T-cell (primary cell): ENCODE measurements at regions not wholly inside any gene's neighbourhood (a gene's known extent, or its start where the extent isn't known, plus 50 kb on each side); places are given as distances from the start of the nearest gene placed in this dataset.

Experiments
- ATAC-seq, 4 experiments: fragments of 200-7000 bp in 3 of 4; fragments of 150-1000 bp in 1 of 4; cut with Tn5 transposase; replicated peaks in 1 of 4; 1 replicate in 3 of 4; 2 replicates in 1 of 4; pipeline ENCODE4 v1.10.0; 2021; ENCODE audit warnings: moderate library complexity in 3 of 4, mild to moderate bottlenecking in 2 of 4, moderate number of reproducible peaks in 1 of 4
- CTCF ChIA-PET, 2 donors: fragments of 300-600 bp; sonication (Branson Sonifier 250); formaldehyde crosslinking; loops; one replicate each; lab custom pipeline; 2022; ENCODE audit warnings: antibody characterized with exemption in 2 of 2; lab: Charles Lee
- POLR2A ChIA-PET, 2 donors: fragments of 300-600 bp; sonication (Branson Sonifier 250); formaldehyde crosslinking; loops; one replicate each; lab custom pipeline; 2022; ENCODE audit warnings: antibody characterized with exemption in 2 of 2; lab: Charles Lee
- DNase-seq, 35 experiments: peaks; one replicate each; pipeline versions ENCODE4 v3.0.0 to v3.0.0-alpha.2; 2013 to 2023
- H3K27ac ChIP-seq: one replicate; pipeline ENCODE4 v1.5.1; 2013; ENCODE audit warnings: low read length
- H3K27me3 ChIP-seq, 2 experiments: replicated peaks in 1 of 2; 1 replicate in 1 of 2; 2 replicates in 1 of 2; pipeline versions ENCODE4 v1.6.1 to v1.7.0; 2013; ENCODE audit warnings: low read length in 1 of 2, mixed read lengths in 1 of 2; ENCODE audit not compliant: control insufficient read depth in 2 of 2, insufficient read depth in 2 of 2; ENCODE audit errors: extremely low read depth in 1 of 2
- H3K36me3 ChIP-seq, 2 donors: 1 replicate in 1 of 2; 2 replicates in 1 of 2; pipeline versions ENCODE4 v1.6.1 to v1.7.0; 2013; ENCODE audit warnings: low read length in 1 of 2; ENCODE audit not compliant: control insufficient read depth in 2 of 2, insufficient read depth in 1 of 2; ENCODE audit errors: extremely low read depth in 1 of 2
- H3K4me1 ChIP-seq, 2 experiments: 1 replicate in 1 of 2; 2 replicates in 1 of 2; pipeline versions ENCODE4 v1.6.1 to v1.7.0; 2013; ENCODE audit warnings: low read length in 2 of 2, mixed read lengths in 1 of 2; ENCODE audit not compliant: insufficient read depth in 2 of 2, control insufficient read depth in 1 of 2; ENCODE audit errors: extremely low read depth in 1 of 2
- H3K4me3 ChIP-seq, 2 donors: 1 replicate in 1 of 2; 2 replicates in 1 of 2; pipeline versions ENCODE4 v1.5.1 to v1.7.0; 2013; ENCODE audit warnings: mild to moderate bottlenecking in 2 of 2, low read length in 1 of 2, moderate library complexity in 1 of 2; ENCODE audit not compliant: control insufficient read depth in 1 of 2; ENCODE audit errors: extremely low read depth in 1 of 2
- H3K9me3 ChIP-seq: 2 replicates; pipeline ENCODE4 v1.7.0; 2013
- H3K27ac Mint-ChIP-seq, 2 donors: one replicate each; pipeline ENCODE4 v1.8.0; 2020 to 2021; ENCODE audit warnings: mild to moderate bottlenecking in 2 of 2, mixed read lengths in 2 of 2
- H3K27me3 Mint-ChIP-seq, 2 donors: one replicate each; pipeline ENCODE4 v1.8.0; 2021 to 2022; ENCODE audit warnings: mixed read lengths in 2 of 2
- H3K36me3 Mint-ChIP-seq: one replicate; pipeline ENCODE4 v1.8.0; 2021; ENCODE audit warnings: mixed read lengths
- H3K4me1 Mint-ChIP-seq, 3 donors: one replicate each; pipeline ENCODE4 v1.8.0; 2020 to 2022; ENCODE audit warnings: mixed read lengths in 3 of 3, mild to moderate bottlenecking in 1 of 3
- H3K4me3 Mint-ChIP-seq, 3 donors: one replicate each; pipeline ENCODE4 v1.8.0; 2020 to 2022; ENCODE audit warnings: mild to moderate bottlenecking in 3 of 3, mixed read lengths in 3 of 3, moderate library complexity in 3 of 3
- H3K9me3 Mint-ChIP-seq, 3 donors: one replicate each; pipeline ENCODE4 v1.8.0; 2020 to 2022; ENCODE audit warnings: mixed read lengths in 3 of 3
- WGBS: methylation state at CpG from one replicate; pipeline ENCODE4 v1.1.5; 2013; ENCODE audit warnings: missing lambda C conversion rate; ENCODE audit not compliant: insufficient coverage; 5-methylcytosine and 5-hydroxymethylcytosine counted together

GRCh38 chr21:27447843-27448242 lies 481.0 kb upstream of the ADAMTS5 start:
- CTCF ChIA-PET: no interaction called here
- Histone ChIP-seq H3K27ac (no peak overlapping the region), H3K4me3 (no peak overlapping the region), H3K9me3 (no peaks in the 10 kb centered on the region), H3K27me3 (no peaks in the 10 kb centered on the region), H3K4me1 (no peaks in the 10 kb centered on the region), H3K36me3 (no peaks in the 10 kb centered on the region)
- H3K27ac Mint-ChIP-seq: no peak overlapping the region
- no peaks in the 10 kb centered on the region for H3K4me1 Mint-ChIP-seq
- 80% methylated on average over 1 of the region's 1 CpG for WGBS
- H3K36me3 Mint-ChIP-seq: no peaks in the 10 kb centered on the region
- H3K4me3 Mint-ChIP-seq: no peak overlapping the region
- ATAC-seq (no peak), DNase-seq (no peak)
- no peaks in the 10 kb centered on the region for H3K27me3 Mint-ChIP-seq
- H3K9me3 Mint-ChIP-seq: peaks cover 0 to 21% (median 12%) of the 10 kb centered on the region in 3 donors
- POLR2A ChIA-PET: interaction anchor here in 1 of 2 donors (0.7 kb wide), 1 partner anchor 35 kb away, joined by 3 read pairs; no protein-coding TSS in a partner anchor

GRCh38 chr21:27429710-27430341 lies 462.9 kb upstream of the ADAMTS5 start:
- ATAC-seq: no peak
- no peaks in the 10 kb centered on the region for H3K4me1 Mint-ChIP-seq
- Histone ChIP-seq H3K36me3 (no peaks in the 10 kb centered on the region), H3K9me3 (peaks cover 4% of the 10 kb centered on the region), H3K4me1 (no peaks in the 10 kb centered on the region), H3K27me3 (no peaks in the 10 kb centered on the region), H3K27ac (no peak overlapping the region), H3K4me3 (no peak overlapping the region)
- no peak overlapping the region for H3K27ac Mint-ChIP-seq
- no peak overlapping the region for H3K4me3 Mint-ChIP-seq
- H3K36me3 Mint-ChIP-seq: no peaks in the 10 kb centered on the region
- H3K9me3 Mint-ChIP-seq: peaks cover 4 to 15% (median 12%) of the 10 kb centered on the region in 3 donors
- 56% methylated on average over 1 of the region's 3 CpGs for WGBS
- no peaks in the 10 kb centered on the region for H3K27me3 Mint-ChIP-seq
- CTCF ChIA-PET: no interaction called here
- DNase-seq: no peak
- POLR2A ChIA-PET: no interaction called here

DNA sequence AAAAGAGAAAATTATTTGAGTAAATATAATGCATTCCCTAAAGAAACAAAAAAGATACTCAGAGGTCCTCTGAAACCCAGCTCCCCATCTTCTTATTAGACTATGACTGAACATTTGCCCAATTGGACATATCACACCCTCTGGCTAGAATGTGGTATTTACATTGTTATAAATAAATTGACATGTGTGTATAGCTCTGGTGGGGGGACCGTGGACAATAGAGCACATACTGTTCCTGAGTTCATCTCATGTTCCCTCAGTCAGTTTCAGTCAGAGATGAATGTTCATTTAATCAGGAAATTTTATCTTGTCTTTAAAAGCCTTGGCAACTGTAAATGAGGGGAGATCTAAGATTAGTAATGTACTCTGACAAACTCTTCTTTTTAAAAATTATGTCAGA lies 459.3 kb upstream of the ADAMTS5 start:
- Histone ChIP-seq H3K9me3 (peaks cover 4% of the 10 kb centered on the region), H3K4me1 (no peaks in the 10 kb centered on the region), H3K27me3 (no peaks in the 10 kb centered on the region), H3K36me3 (no peaks in the 10 kb centered on the region), H3K4me3 (no peak overlapping the region), H3K27ac (no peak overlapping the region)
- H3K9me3 Mint-ChIP-seq: peaks cover 10 to 14% (median 12%) of the 10 kb centered on the region in 3 donors
- ATAC-seq (no peak), DNase-seq (no peak)
- no CpG with 5 or more reads among the region's 1 CpG for WGBS
- no peaks in the 10 kb centered on the region for H3K27me3 Mint-ChIP-seq
- CTCF ChIA-PET: no interaction called here
- no peaks in the 10 kb centered on the region for H3K36me3 Mint-ChIP-seq
- POLR2A ChIA-PET: no interaction called here
- no peak overlapping the region for H3K4me3 Mint-ChIP-seq
- H3K27ac Mint-ChIP-seq: no peak overlapping the region
- no peaks in the 10 kb centered on the region for H3K4me1 Mint-ChIP-seq

- ATAC-seq (no peak), DNase-seq (no peak)
- Mint-ChIP-seq H3K27ac (no peak overlapping the region), H3K4me1 (no peaks in the 10 kb centered on the region), H3K27me3 (no peaks in the 10 kb centered on the region), H3K9me3 (peaks cover 6 to 8% (median 8%) of the 10 kb centered on the region in 3 donors), H3K4me3 (no peak overlapping the region), H3K36me3 (no peaks in the 10 kb centered on the region)
- Histone ChIP-seq H3K4me1 (no peaks in the 10 kb centered on the region), H3K4me3 (no peak overlapping the region), H3K36me3 (no peaks in the 10 kb centered on the region), H3K9me3 (peaks cover 4% of the 10 kb centered on the region), H3K27me3 (no peaks in the 10 kb centered on the region), H3K27ac (no peak overlapping the region)
- ChIA-PET CTCF (no interaction called here), POLR2A (no interaction called here)
- WGBS: 75% methylated on average over 1 of the region's 3 CpGs
These were observed 458.7 kb upstream of the ADAMTS5 start for GRCh38 chr21:27425574-27425973.

- Histone ChIP-seq H3K4me3 (no peak overlapping the region), H3K27me3 (no peaks in the 10 kb centered on the region), H3K9me3 (peaks cover 4% of the 10 kb centered on the region), H3K27ac (no peak overlapping the region), H3K4me1 (no peaks in the 10 kb centered on the region), H3K36me3 (no peaks in the 10 kb centered on the region)
- ChIA-PET POLR2A (no interaction called here), CTCF (no interaction called here)
- Mint-ChIP-seq H3K27ac (no peak overlapping the region), H3K4me1 (no peaks in the 10 kb centered on the region), H3K36me3 (no peaks in the 10 kb centered on the region), H3K9me3 (peaks cover 6 to 7% (median 6%) of the 10 kb centered on the region in 3 donors), H3K4me3 (no peak overlapping the region), H3K27me3 (no peaks in the 10 kb centered on the region)
- no peak for DNase-seq
- no CpG with 5 or more reads among the region's 2 CpGs for WGBS
- ATAC-seq: no peak
These were observed 458.3 kb upstream of the ADAMTS5 start for GRCh38 chr21:27425172-27425571.

GRCh38 chr21:27424601-27425000 lies 457.7 kb upstream of the ADAMTS5 start:
- Mint-ChIP-seq H3K4me3 (no peak overlapping the region), H3K4me1 (no peaks in the 10 kb centered on the region), H3K9me3 (peaks cover 6 to 7% (median 6%) of the 10 kb centered on the region in 3 donors), H3K27me3 (no peaks in the 10 kb centered on the region), H3K27ac (no peak overlapping the region), H3K36me3 (no peaks in the 10 kb centered on the region)
- Histone ChIP-seq H3K27me3 (no peaks in the 10 kb centered on the region), H3K27ac (no peak overlapping the region), H3K36me3 (no peaks in the 10 kb centered on the region), H3K4me3 (no peak overlapping the region), H3K4me1 (no peaks in the 10 kb centered on the region), H3K9me3 (peaks cover 4% of the 10 kb centered on the region)
- 67% methylated on average over 1 of the region's 1 CpG for WGBS
- DNase-seq (no peak), ATAC-seq (no peak)
- ChIA-PET POLR2A (no interaction called here), CTCF (no interaction called here)
